Caco-2 (cell line): ENCODE measurements at regions not wholly inside any gene's neighbourhood (a gene's known extent, or its start where the extent isn't known, plus 50 kb on each side); places are given as distances from the start of the nearest gene placed in this dataset.

Source experiments
- BruUV-seq: library from RNA; stranded (reverse); fragments of 400-500 nt; replicated peaks from 2 replicates; lab custom pipeline; 2021; lab: Mats Ljungman, UMichigan
- CTCF ChIA-PET: fragments of 300-600 bp; sonication (Branson Sonifier 250); formaldehyde crosslinking; loops from one replicate; lab custom pipeline; 2022; ENCODE audit warnings: antibody characterized with exemption; lab: Charles Lee
- POLR2A ChIA-PET: fragments of 300-600 bp; sonication (Branson Sonifier 250); formaldehyde crosslinking; loops from one replicate; lab custom pipeline; 2022; ENCODE audit warnings: antibody characterized with exemption; lab: Charles Lee
- DNase-seq, 2 experiments: peaks; one replicate each; pipeline versions ENCODE4 v3.0.0 to v3.0.0-alpha.2; 2020 to 2022
- H3K27me3 ChIP-seq: replicated peaks from 2 replicates; pipeline ENCODE4 v1.6.0; 2011; ENCODE audit warnings: low read length; ENCODE audit not compliant: control insufficient read depth, insufficient read depth
- H3K36me3 ChIP-seq: 2 replicates; pipeline ENCODE4 v1.5.1; 2011; ENCODE audit warnings: low read length; ENCODE audit not compliant: control insufficient read depth, insufficient read depth
- H3K4me1 ChIP-seq: fragments of 250-450 bp; sonication (Bioruptor Pico); 2 replicates; pipeline ENCODE4 v1.5.1; 2020; ENCODE audit warnings: mild to moderate bottlenecking
- H3K4me3 ChIP-seq: 2 replicates; pipeline ENCODE4 v1.5.1; 2011; ENCODE audit warnings: low read depth, mild to moderate bottlenecking, control low read depth, low read length
- H3K9me3 ChIP-seq: fragments of 250-450 bp; sonication (Bioruptor Pico); 2 replicates; pipeline ENCODE4 v1.5.1; 2020; ENCODE audit warnings: mild to moderate bottlenecking, moderate library complexity
- H3K27ac Mint-ChIP-seq: one replicate; pipeline ENCODE4 v1.8.0; 2022; ENCODE audit warnings: mixed read lengths; ENCODE audit not compliant: unreplicated experiment
- H3K27me3 Mint-ChIP-seq: one replicate; pipeline ENCODE4 v1.8.0; 2022; ENCODE audit warnings: mixed read lengths; ENCODE audit not compliant: insufficient read depth, unreplicated experiment
- H3K36me3 Mint-ChIP-seq: one replicate; pipeline ENCODE4 v1.8.0; 2022; ENCODE audit warnings: mild to moderate bottlenecking, mixed read lengths; ENCODE audit not compliant: insufficient read depth, unreplicated experiment
- H3K4me1 Mint-ChIP-seq: one replicate; pipeline ENCODE4 v1.8.0; 2022; ENCODE audit warnings: low read depth, mixed read lengths; ENCODE audit not compliant: unreplicated experiment
- H3K4me3 Mint-ChIP-seq: one replicate; pipeline ENCODE4 v1.8.0; 2022; ENCODE audit warnings: mild to moderate bottlenecking, moderate library complexity, mixed read lengths; ENCODE audit not compliant: unreplicated experiment
- H3K9me3 Mint-ChIP-seq: one replicate; pipeline ENCODE4 v1.8.0; 2022; ENCODE audit warnings: mixed read lengths; ENCODE audit not compliant: unreplicated experiment
- intact Hi-C: fragments of 100-400 bp; cut with micrococcal nuclease; formaldehyde crosslinking; loops from one replicate; pipeline ENCODE4 v1.10.0; 2022; ENCODE audit not compliant: unreplicated experiment
- TF ChIP-seq, protein P1 (sequence below), 2 experiments: fragments of 200-600 bp in 1 of 2; IDR thresholded peaks; 1 replicate in 1 of 2; 2 replicates in 1 of 2; pipeline versions ENCODE4 v1.5.1 to v1.8.0; 2011 to 2022; ENCODE audit warnings: antibody characterized with exemption in 1 of 2, control low read depth in 1 of 2, inconsistent platforms in 1 of 2, low read depth in 1 of 2, low read length in 1 of 2, mild to moderate bottlenecking in 1 of 2, moderate library complexity in 1 of 2; ENCODE audit not compliant: insufficient read depth in 1 of 2, severe bottlenecking in 1 of 2, unreplicated experiment in 1 of 2

DNA sequence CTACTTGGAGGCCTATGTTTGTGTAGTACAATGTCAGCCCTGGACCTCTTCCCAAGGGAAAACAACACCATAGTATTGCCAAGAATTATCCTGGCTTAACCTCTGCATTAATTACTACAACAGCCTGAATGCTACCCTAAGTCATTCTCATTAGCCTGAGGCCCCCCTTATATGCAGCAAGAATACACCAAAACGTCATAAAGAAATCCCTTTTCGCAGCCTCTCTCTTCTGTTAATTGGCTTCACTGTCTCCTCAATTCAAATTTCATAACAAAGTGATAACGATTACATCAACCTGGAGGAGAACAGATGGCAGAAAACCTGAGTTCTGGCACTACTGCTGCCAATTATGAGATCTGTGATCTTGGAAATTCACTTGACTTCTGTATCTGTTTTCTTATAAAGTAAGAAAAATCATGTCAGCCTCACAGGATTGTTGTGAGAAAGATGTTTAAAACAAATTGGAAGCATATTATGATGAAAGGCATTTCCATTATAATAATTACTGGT is 1663.1 kb downstream of the STIM2 start:
- no peaks in the 10 kb centered on the region for H3K4me1 Mint-ChIP-seq
- BruUV-seq = no TSS peak

GRCh38 chr4:28536124-28536523 is 1675.5 kb downstream of the STIM2 start:
- H3K9me3 ChIP-seq = 0 out of 2 replicates have a peak, but pooled peaks cover 3% of the 10 kb centered on the region
- CTCF ChIA-PET = no interaction called here
- no TSS peak for BruUV-seq
- POLR2A ChIA-PET = no interaction called here
- no peaks in the 10 kb centered on the region for H3K27me3 ChIP-seq
- Mint-ChIP-seq H3K36me3 (no peaks in the 10 kb centered on the region), H3K4me3 (no peak overlapping the region), H3K27me3 (no peaks in the 10 kb centered on the region), H3K9me3 (peaks cover 8% of the 10 kb centered on the region), H3K27ac (no peak overlapping the region), H3K4me1 (no peaks in the 10 kb centered on the region)
- DNase-seq = no peak
- no peaks in the 10 kb centered on the region for H3K4me1 ChIP-seq
- H3K36me3 ChIP-seq = no peaks in the 10 kb centered on the region
- intact Hi-C loops = no loop called here
- no peak overlapping the region for H3K4me3 ChIP-seq
- TF ChIP-seq, protein P1, sequence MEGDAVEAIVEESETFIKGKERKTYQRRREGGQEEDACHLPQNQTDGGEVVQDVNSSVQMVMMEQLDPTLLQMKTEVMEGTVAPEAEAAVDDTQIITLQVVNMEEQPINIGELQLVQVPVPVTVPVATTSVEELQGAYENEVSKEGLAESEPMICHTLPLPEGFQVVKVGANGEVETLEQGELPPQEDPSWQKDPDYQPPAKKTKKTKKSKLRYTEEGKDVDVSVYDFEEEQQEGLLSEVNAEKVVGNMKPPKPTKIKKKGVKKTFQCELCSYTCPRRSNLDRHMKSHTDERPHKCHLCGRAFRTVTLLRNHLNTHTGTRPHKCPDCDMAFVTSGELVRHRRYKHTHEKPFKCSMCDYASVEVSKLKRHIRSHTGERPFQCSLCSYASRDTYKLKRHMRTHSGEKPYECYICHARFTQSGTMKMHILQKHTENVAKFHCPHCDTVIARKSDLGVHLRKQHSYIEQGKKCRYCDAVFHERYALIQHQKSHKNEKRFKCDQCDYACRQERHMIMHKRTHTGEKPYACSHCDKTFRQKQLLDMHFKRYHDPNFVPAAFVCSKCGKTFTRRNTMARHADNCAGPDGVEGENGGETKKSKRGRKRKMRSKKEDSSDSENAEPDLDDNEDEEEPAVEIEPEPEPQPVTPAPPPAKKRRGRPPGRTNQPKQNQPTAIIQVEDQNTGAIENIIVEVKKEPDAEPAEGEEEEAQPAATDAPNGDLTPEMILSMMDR (IDR thresholded peaks at IDR 0.05; ENCODE audit: insufficient read depth in 1 of 2, low read depth in 1 of 2, low read length in 1 of 2, severe bottlenecking in 1 of 2, unreplicated experiment in 1 of 2) = no peak

More for the DNA sequence above, 1663.1 kb downstream of the STIM2 start:
- Mint-ChIP-seq H3K27ac (no peak overlapping the region), H3K9me3 (no peaks in the 10 kb centered on the region), H3K36me3 (no peaks in the 10 kb centered on the region), H3K4me3 (no peak overlapping the region), H3K27me3 (no peaks in the 10 kb centered on the region)
- intact Hi-C loops = no loop called here
- DNase-seq = no peak
- no peaks in the 10 kb centered on the region for H3K4me1 ChIP-seq
- CTCF ChIA-PET = no interaction called here
- no peak overlapping the region for H3K4me3 ChIP-seq
- no peaks in the 10 kb centered on the region for H3K27me3 ChIP-seq
- no peaks in the 10 kb centered on the region for H3K36me3 ChIP-seq
- TF ChIP-seq, protein P1 (IDR thresholded peaks at IDR 0.05; ENCODE audit: insufficient read depth in 1 of 2, low read depth in 1 of 2, low read length in 1 of 2, severe bottlenecking in 1 of 2, unreplicated experiment in 1 of 2) = no peak
- H3K9me3 ChIP-seq = no peaks in the 10 kb centered on the region
- POLR2A ChIA-PET = no interaction called here

- Mint-ChIP-seq H3K27me3 (no peaks in the 10 kb centered on the region), H3K27ac (no peak overlapping the region), H3K9me3 (no peaks in the 10 kb centered on the region), H3K4me1 (no peaks in the 10 kb centered on the region), H3K4me3 (no peak overlapping the region), H3K36me3 (no peaks in the 10 kb centered on the region)
- DNase-seq = no peak
- H3K4me1 ChIP-seq = no peaks in the 10 kb centered on the region
- 0 out of 2 replicates have a peak, but pooled peaks cover 5% of the 10 kb centered on the region for H3K9me3 ChIP-seq
- ChIA-PET CTCF (no interaction called here), POLR2A (no interaction called here)
- BruUV-seq = no TSS peak
- no peaks in the 10 kb centered on the region for H3K27me3 ChIP-seq
- TF ChIP-seq, protein P1 (IDR thresholded peaks at IDR 0.05; ENCODE audit: insufficient read depth in 1 of 2, low read depth in 1 of 2, low read length in 1 of 2, severe bottlenecking in 1 of 2, unreplicated experiment in 1 of 2) = no peak
- no peak overlapping the region for H3K4me3 ChIP-seq
- intact Hi-C loops = no loop called here
- no peaks in the 10 kb centered on the region for H3K36me3 ChIP-seq
These were observed 1685.3 kb downstream of the STIM2 start for GRCh38 chr4:28545986-28546385.
